Jurkat, Clone E6-1 (cell line): ENCODE measurements at regions not wholly inside any gene's neighbourhood (a gene's known extent, or its start where the extent isn't known, plus 50 kb on each side); places are given as distances from the start of the nearest gene placed in this dataset.
"Not testable (repeated sequence)": the region's sequence is repeated elsewhere in the genome, so short reads cannot be mapped to it uniquely, and the experiment has no call there.

ENCODE experiments used
- DNase-seq: peaks from one replicate; pipeline ENCODE4 v3.0.0-alpha.2; 2011; ENCODE audit warnings: low read depth, low spot score
- H3K4me3 ChIP-seq: 2 replicates; pipeline ENCODE4 v1.5.1; 2011; ENCODE audit warnings: mild to moderate bottlenecking, low read length, control low read depth, moderate library complexity

- H3K4me3 ChIP-seq = no peak overlapping the region
- DNase-seq = no peak
Observed at GRCh38 chr12:23113781-23114180, 488.8 kb downstream of the ETNK1 start.

GRCh38 chr12:23115984-23116383, 491.0 kb downstream of the ETNK1 start:
- DNase-seq = no peak

GRCh38 chr12:23126794-23127193, 501.8 kb downstream of the ETNK1 start:
- no peak overlapping the region for H3K4me3 ChIP-seq
- no peak for DNase-seq

More at GRCh38 chr12:23115984-23116383, 491.0 kb downstream of the ETNK1 start:
- no peak overlapping the region for H3K4me3 ChIP-seq

- H3K4me3 ChIP-seq = no peak overlapping the region
- DNase-seq = no peak
Observed at GRCh38 chr12:23127701-23128100, 502.7 kb downstream of the ETNK1 start.

- no peak for DNase-seq
- no peak overlapping the region for H3K4me3 ChIP-seq
Observed at GRCh38 chr12:23128462-23128861, 503.5 kb downstream of the ETNK1 start.

GRCh38 chr12:23132357-23132756, 507.4 kb downstream of the ETNK1 start:
- no peak overlapping the region for H3K4me3 ChIP-seq
- DNase-seq = no peak

- DNase-seq = no peak
- no peak overlapping the region for H3K4me3 ChIP-seq
Observed at GRCh38 chr12:23133471-23133870, 508.5 kb downstream of the ETNK1 start.

- no peak for DNase-seq
- H3K4me3 ChIP-seq = no peak overlapping the region
Observed at GRCh38 chr12:23139026-23139425, 514.1 kb downstream of the ETNK1 start.

- no peak for DNase-seq
- no peak overlapping the region for H3K4me3 ChIP-seq
Observed at GRCh38 chr12:23140710-23141109, 515.7 kb downstream of the ETNK1 start.

GRCh38 chr12:23141335-23141734, 516.4 kb downstream of the ETNK1 start:
- no peak overlapping the region for H3K4me3 ChIP-seq
- no peak for DNase-seq

GRCh38 chr12:23146070-23146469, 521.1 kb downstream of the ETNK1 start:
- DNase-seq, H3K4me3 ChIP-seq: not testable (repeated sequence)

GRCh38 chr12:23168459-23168858, 543.5 kb downstream of the ETNK1 start:
- no peak overlapping the region for H3K4me3 ChIP-seq
- DNase-seq = no peak

GRCh38 chr12:23169012-23169695, 544.2 kb downstream of the ETNK1 start:
- no peak overlapping the region for H3K4me3 ChIP-seq
- no peak for DNase-seq

- DNase-seq = no peak
- no peak overlapping the region for H3K4me3 ChIP-seq
Observed at GRCh38 chr12:23169696-23170013, 544.7 kb downstream of the ETNK1 start.

- H3K4me3 ChIP-seq = no peak overlapping the region
- no peak for DNase-seq
Observed at GRCh38 chr12:23174917-23175316, 549.9 kb downstream of the ETNK1 start.

GRCh38 chr12:23185346-23185745, 560.4 kb downstream of the ETNK1 start:
- H3K4me3 ChIP-seq = no peak overlapping the region
- no peak for DNase-seq

GRCh38 chr12:23186950-23187349, 562.0 kb downstream of the ETNK1 start:
- no peak for DNase-seq
- no peak overlapping the region for H3K4me3 ChIP-seq

- DNase-seq = no peak
- H3K4me3 ChIP-seq = no peak overlapping the region
Observed at GRCh38 chr12:23193552-23193951, 568.6 kb downstream of the ETNK1 start.

- DNase-seq = no peak
- H3K4me3 ChIP-seq = no peak overlapping the region
Observed at GRCh38 chr12:23197266-23197665, 572.3 kb downstream of the ETNK1 start.

GRCh38 chr12:23202728-23203127, 577.8 kb downstream of the ETNK1 start:
- H3K4me3 ChIP-seq = no peak overlapping the region
- no peak for DNase-seq

GRCh38 chr12:23204933-23205778, 580.2 kb downstream of the ETNK1 start:
- no peak overlapping the region for H3K4me3 ChIP-seq
- DNase-seq = peak; percentile 32
